B cell (primary cell): ENCODE measurements at regions not wholly inside any gene's neighbourhood (a gene's known extent, or its start where the extent isn't known, plus 50 kb on each side); places are given as distances from the start of the nearest gene placed in this dataset.

ENCODE experiments used
- ATAC-seq: fragments of 200-7000 bp; cut with Tn5 transposase; one replicate; pipeline ENCODE4 v1.10.0; 2021; ENCODE audit warnings: low read depth, mild to moderate bottlenecking, moderate number of reproducible peaks, moderate library complexity
- CTCF ChIA-PET: fragments of 350-600 bp; sonication (Branson Sonifier 250); formaldehyde crosslinking; loops from one replicate; lab custom pipeline; 2021; ENCODE audit warnings: antibody characterized with exemption, inconsistent platforms; lab: Charles Lee
- POLR2A ChIA-PET: fragments of 350-600 bp; sonication (Branson Sonifier 250); formaldehyde crosslinking; loops from one replicate; lab custom pipeline; 2021; ENCODE audit warnings: antibody characterized with exemption; lab: Charles Lee
- DNase-seq: peaks from one replicate; pipeline ENCODE4 v3.0.0; 2013
- H2AFZ ChIP-seq: 2 replicates; pipeline ENCODE4 v1.6.1; 2012; ENCODE audit warnings: mild to moderate bottlenecking, low read depth, low read length; ENCODE audit not compliant: insufficient read depth, poor library complexity, severe bottlenecking
- H3K27ac ChIP-seq, 2 donors: 1 replicate in 1 of 2; 2 replicates in 1 of 2; pipeline ENCODE4 v1.5.1; 2012 to 2013; ENCODE audit warnings: low read length in 2 of 2, mild to moderate bottlenecking in 2 of 2, moderate library complexity in 1 of 2
- H3K27me3 ChIP-seq, 4 experiments: fragments of 200-600 bp in 1 of 4; sonication (generic) in 1 of 4; replicated peaks in 1 of 4; 1 replicate in 2 of 4; 2 replicates in 2 of 4; pipeline versions ENCODE4 v1.6.1 to v1.7.0; 2013 to 2016; ENCODE audit warnings: low read length in 3 of 4, mild to moderate bottlenecking in 2 of 4, mixed read lengths in 1 of 4, moderate library complexity in 1 of 4; ENCODE audit not compliant: insufficient read depth in 4 of 4, control insufficient read depth in 3 of 4; ENCODE audit errors: control extremely low read depth in 1 of 4
- H3K36me3 ChIP-seq, 2 experiments: replicated peaks in 1 of 2; 1 replicate in 1 of 2; 2 replicates in 1 of 2; pipeline versions ENCODE4 v1.6.1 to v1.7.1; 2013; ENCODE audit warnings: low read length in 1 of 2; ENCODE audit not compliant: insufficient read depth in 2 of 2, control insufficient read depth in 1 of 2; ENCODE audit errors: control extremely low read depth in 1 of 2, extremely low read depth in 1 of 2
- H3K4me1 ChIP-seq, 2 donors: fragments of 200-600 bp in 1 of 2; sonication (generic) in 1 of 2; 1 replicate in 1 of 2; 2 replicates in 1 of 2; pipeline versions ENCODE4 v1.5.1 to v1.6.1; 2013 to 2017; ENCODE audit warnings: low read length in 2 of 2; ENCODE audit not compliant: control insufficient read depth in 2 of 2, insufficient read depth in 2 of 2
- H3K4me2 ChIP-seq: replicated peaks from 2 replicates; pipeline ENCODE3; 2012; ENCODE audit warnings: mild to moderate bottlenecking, low read depth, low read length; ENCODE audit not compliant: poor library complexity, severe bottlenecking
- H3K4me3 ChIP-seq, 5 experiments: fragments of 200-600 bp in 1 of 5; sonication (generic) in 1 of 5; 1 replicate in 3 of 5; 2 replicates in 2 of 5; pipeline versions ENCODE4 v1.5.1 to v1.7.0; 2011 to 2016; ENCODE audit warnings: low read length in 4 of 5, mild to moderate bottlenecking in 4 of 5, low read depth in 2 of 5, control low read depth in 1 of 5, moderate library complexity in 1 of 5; ENCODE audit not compliant: insufficient read depth in 1 of 5; ENCODE audit errors: control extremely low read depth in 1 of 5, extremely low read depth in 1 of 5
- H3K79me2 ChIP-seq: fragments of 200-600 bp; sonication (generic); one replicate; pipeline ENCODE4 v1.6.0; 2016; ENCODE audit warnings: low read length; ENCODE audit not compliant: control insufficient read depth, insufficient read depth
- H3K9ac ChIP-seq: fragments of 200-600 bp; sonication (generic); 2 replicates; pipeline ENCODE4 v1.6.1; 2017; ENCODE audit warnings: mild to moderate bottlenecking, low read length, moderate library complexity
- H3K9me3 ChIP-seq, 3 donors: one replicate each; pipeline versions ENCODE4 v1.6.1 to v1.7.1; 2013; ENCODE audit warnings: low read length in 2 of 3; ENCODE audit not compliant: control insufficient read depth in 2 of 3, insufficient read depth in 1 of 3; ENCODE audit errors: control extremely low read depth in 1 of 3
- H4K20me1 ChIP-seq: 2 replicates; pipeline ENCODE4 v1.6.0; 2012; ENCODE audit warnings: mild to moderate bottlenecking, low read length; ENCODE audit not compliant: insufficient read depth, control insufficient read depth, poor library complexity, severe bottlenecking
- H3K27ac Mint-ChIP-seq: one replicate; pipeline ENCODE4 v1.8.0; 2021; ENCODE audit warnings: mixed read lengths
- H3K27me3 Mint-ChIP-seq: one replicate; pipeline ENCODE4 v1.8.0; 2021; ENCODE audit warnings: mixed read lengths
- H3K4me1 Mint-ChIP-seq: one replicate; pipeline ENCODE4 v1.8.0; 2021; ENCODE audit warnings: mixed read lengths
- H3K4me3 Mint-ChIP-seq: one replicate; pipeline ENCODE4 v1.8.0; 2021; ENCODE audit warnings: mixed read lengths
- H3K9me3 Mint-ChIP-seq: one replicate; pipeline ENCODE4 v1.8.0; 2022; ENCODE audit warnings: mixed read lengths; ENCODE audit not compliant: insufficient read depth
- EZH2 ChIP-seq: IDR thresholded peaks from 2 replicates; pipeline ENCODE4 v1.6.1; 2012; ENCODE audit warnings: borderline replicate concordance, low read depth, mild to moderate bottlenecking, moderate library complexity, low read length; ENCODE audit not compliant: insufficient read depth, poor library complexity, severe bottlenecking
- WGBS: methylation state at CpG from one replicate; pipeline ENCODE4 v1.1.5; 2013; ENCODE audit warnings: missing lambda C conversion rate; ENCODE audit not compliant: insufficient coverage; 5-methylcytosine and 5-hydroxymethylcytosine counted together
- intact Hi-C: fragments of 100-400 bp; cut with micrococcal nuclease; formaldehyde crosslinking; loops from one replicate; pipeline ENCODE4 v1.10.0; 2022
- TF ChIP-seq, protein P1 (sequence below): fragments of 200-600 bp; IDR thresholded peaks from one replicate; pipeline ENCODE4 v1.8.0; 2022; ENCODE audit warnings: antibody characterized with exemption, mild to moderate bottlenecking

DNA sequence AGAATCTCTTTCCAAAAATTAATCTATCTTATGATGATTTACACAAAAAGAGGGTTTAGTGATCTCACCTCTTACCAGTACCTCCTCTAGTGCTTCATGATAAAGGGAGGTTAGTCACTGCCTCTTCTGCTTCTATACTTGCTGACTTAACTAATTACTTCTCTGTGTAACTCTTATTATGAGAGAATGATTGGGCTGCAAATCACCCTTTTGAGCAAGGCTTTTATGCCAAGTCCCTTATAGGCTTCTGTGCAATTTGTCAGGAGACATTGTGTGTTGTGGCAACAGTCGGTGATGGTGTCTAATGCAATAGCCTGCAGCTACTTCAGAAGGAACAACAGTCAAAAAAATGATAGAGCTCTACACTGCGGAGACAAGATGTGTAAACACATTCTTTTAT lies 1568.1 kb upstream of the GOT2 start:
- no peak overlapping the region for H3K27ac ChIP-seq
- no peak overlapping the region for H3K9ac ChIP-seq
- ChIA-PET POLR2A (no interaction called here), CTCF (no interaction called here)
- intact Hi-C loops, result no loop called here
- no peaks in the 10 kb centered on the region for H4K20me1 ChIP-seq
- DNase-seq (no peak), ATAC-seq (no peak)
- H3K9me3 Mint-ChIP-seq, result peaks cover 5% of the 10 kb centered on the region
- H3K4me3 ChIP-seq, result no peak overlapping the region
- TF ChIP-seq, protein P1, sequence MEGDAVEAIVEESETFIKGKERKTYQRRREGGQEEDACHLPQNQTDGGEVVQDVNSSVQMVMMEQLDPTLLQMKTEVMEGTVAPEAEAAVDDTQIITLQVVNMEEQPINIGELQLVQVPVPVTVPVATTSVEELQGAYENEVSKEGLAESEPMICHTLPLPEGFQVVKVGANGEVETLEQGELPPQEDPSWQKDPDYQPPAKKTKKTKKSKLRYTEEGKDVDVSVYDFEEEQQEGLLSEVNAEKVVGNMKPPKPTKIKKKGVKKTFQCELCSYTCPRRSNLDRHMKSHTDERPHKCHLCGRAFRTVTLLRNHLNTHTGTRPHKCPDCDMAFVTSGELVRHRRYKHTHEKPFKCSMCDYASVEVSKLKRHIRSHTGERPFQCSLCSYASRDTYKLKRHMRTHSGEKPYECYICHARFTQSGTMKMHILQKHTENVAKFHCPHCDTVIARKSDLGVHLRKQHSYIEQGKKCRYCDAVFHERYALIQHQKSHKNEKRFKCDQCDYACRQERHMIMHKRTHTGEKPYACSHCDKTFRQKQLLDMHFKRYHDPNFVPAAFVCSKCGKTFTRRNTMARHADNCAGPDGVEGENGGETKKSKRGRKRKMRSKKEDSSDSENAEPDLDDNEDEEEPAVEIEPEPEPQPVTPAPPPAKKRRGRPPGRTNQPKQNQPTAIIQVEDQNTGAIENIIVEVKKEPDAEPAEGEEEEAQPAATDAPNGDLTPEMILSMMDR, result no peak
- TF ChIP-seq EZH2, result no peak
- H3K4me3 Mint-ChIP-seq, result no peak overlapping the region
- H3K36me3 ChIP-seq, result no peaks in the 10 kb centered on the region
- H3K27me3 ChIP-seq, result no peaks in the 10 kb centered on the region
- no peaks in the 10 kb centered on the region for H3K79me2 ChIP-seq
- no peak overlapping the region for H3K4me2 ChIP-seq
- no peak overlapping the region for H3K27ac Mint-ChIP-seq
- no peaks in the 10 kb centered on the region for H3K27me3 Mint-ChIP-seq
- H3K9me3 ChIP-seq, result peaks cover 0 to 4% (median 0%) of the 10 kb centered on the region in 3 donors
- H3K4me1 ChIP-seq, result no peaks in the 10 kb centered on the region
- H3K4me1 Mint-ChIP-seq, result no peaks in the 10 kb centered on the region
- no CpG with 5 or more reads among the region's 2 CpGs for whole genome bisulfite sequencing
- H2AFZ ChIP-seq, result no peak overlapping the region

DNA sequence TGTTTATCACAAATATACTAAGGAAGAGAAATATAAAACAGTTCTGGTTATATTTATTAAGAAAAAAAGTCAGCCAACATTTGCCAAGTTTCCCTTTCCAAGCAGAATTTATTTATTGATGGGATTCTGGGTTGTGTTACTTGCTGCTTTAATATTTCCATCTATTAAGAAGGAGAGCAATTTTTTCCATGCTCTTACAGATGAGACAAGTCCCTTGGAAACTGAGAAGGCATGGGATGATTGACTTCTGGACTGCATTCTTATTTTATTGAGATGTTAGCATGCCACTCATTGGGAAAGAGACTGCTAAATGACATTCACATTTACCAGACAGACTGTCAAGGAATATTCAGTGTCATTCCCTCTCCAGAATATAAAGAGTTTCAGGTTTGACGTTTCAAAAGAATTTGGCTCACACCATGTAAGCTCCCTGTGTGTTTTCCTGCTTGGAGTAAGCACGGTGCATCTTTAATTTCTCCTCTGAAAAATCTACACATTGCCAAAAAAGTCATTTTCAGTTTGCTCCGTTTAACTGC lies 1565.2 kb upstream of the GOT2 start:
- intact Hi-C loops, result no loop called here
- no peak overlapping the region for H3K4me3 Mint-ChIP-seq
- no peak overlapping the region for H3K4me3 ChIP-seq
- H3K9me3 Mint-ChIP-seq, result peaks cover 7% of the 10 kb centered on the region
- POLR2A ChIA-PET, result no interaction called here
- no peak overlapping the region for H3K27ac ChIP-seq
- peaks cover 0 to 4% (median 0%) of the 10 kb centered on the region in 3 donors for H3K9me3 ChIP-seq
- no peaks in the 10 kb centered on the region for H3K79me2 ChIP-seq
- ATAC-seq (no peak), DNase-seq (no peak)
- CTCF ChIA-PET, result no interaction called here
- H2AFZ ChIP-seq, result no peak overlapping the region
- H3K36me3 ChIP-seq, result no peaks in the 10 kb centered on the region
- TF ChIP-seq, protein P1, result no peak
- no peak for TF ChIP-seq EZH2
- no peak overlapping the region for H3K4me2 ChIP-seq
- no peaks in the 10 kb centered on the region for H3K4me1 ChIP-seq
- H3K27me3 ChIP-seq, result no peaks in the 10 kb centered on the region
- 50% methylated on average over 1 of the region's 3 CpGs for WGBS
- no peak overlapping the region for H3K27ac Mint-ChIP-seq
- H3K4me1 Mint-ChIP-seq, result no peaks in the 10 kb centered on the region
- no peak overlapping the region for H3K9ac ChIP-seq
- H3K27me3 Mint-ChIP-seq, result no peaks in the 10 kb centered on the region
- no peaks in the 10 kb centered on the region for H4K20me1 ChIP-seq
